ENCODE measurements at regions not wholly inside any gene's neighbourhood (a gene's known extent, or its start where the extent isn't known, plus 50 kb on each side); places are given as distances from the start of the nearest gene placed in this dataset.

GRCh38 chr2:8564475-8564874 is 117.4 kb upstream of the ID2 start:
- no peak overlapping the region for H3K27ac ChIP-seq (ENCODE audit: low read length, poor library complexity, severe bottlenecking)
- H3K4me1 ChIP-seq (ENCODE audit: control insufficient read depth, insufficient read depth, low read depth, low read length): no peaks in the 10 kb centered on the region
- H2BK12ac ChIP-seq (ENCODE audit: low read length in 2 of 2): no peak overlapping the region
- no peak overlapping the region for H3K23ac ChIP-seq (ENCODE audit: low read length in 2 of 2)
- H4K8ac ChIP-seq (ENCODE audit: low read length): no peak overlapping the region
- no peak overlapping the region for H2BK120ac ChIP-seq (ENCODE audit: low read depth, low read length)
- no peaks in the 10 kb centered on the region for H3K79me1 ChIP-seq (replicated peaks; ENCODE audit: low read length, poor library complexity, severe bottlenecking)
- no peak overlapping the region for H2AK5ac ChIP-seq (ENCODE audit: low read length, severe bottlenecking)
- H2AFZ ChIP-seq (ENCODE audit: low read depth, low read length): no peak overlapping the region
- no peak overlapping the region for H3K4me3 ChIP-seq (ENCODE audit: insufficient read depth in 1 of 2, low read depth in 1 of 2, low read length in 2 of 2)
- peaks cover 0 to 9% of the 10 kb centered on the region in 2 experiments for H3K27me3 ChIP-seq (ENCODE audit: control insufficient read depth in 1 of 2, insufficient read depth in 1 of 2, low read length in 2 of 2)
- no peak overlapping the region for H3K4me2 ChIP-seq (ENCODE audit: low read length, poor library complexity, severe bottlenecking)
- no peak for DNase-seq
- H4K91ac ChIP-seq (ENCODE audit: low read length): no peak overlapping the region
- H3K9ac ChIP-seq (ENCODE audit: low read length): no peak overlapping the region
- H3K4ac ChIP-seq (ENCODE audit: low read depth in 1 of 2, low read length in 2 of 2): no peak overlapping the region
- no peak overlapping the region for H2BK5ac ChIP-seq (ENCODE audit: low read depth, low read length, poor library complexity, severe bottlenecking)
- no peak overlapping the region for H3K18ac ChIP-seq (ENCODE audit: low read depth in 1 of 2, low read length in 2 of 2)
- H3K9me3 ChIP-seq (ENCODE audit: control insufficient read depth, low read length): peaks cover 18% of the 10 kb centered on the region
- no peak overlapping the region for H2BK15ac ChIP-seq (ENCODE audit: low read depth, poor library complexity, severe bottlenecking)
- H3K14ac ChIP-seq (ENCODE audit: low read length in 2 of 2): no peak overlapping the region
- WGBS: 93% methylated on average over 9 of the region's 9 CpGs
- H3K36me3 ChIP-seq (ENCODE audit: control insufficient read depth in 1 of 2, insufficient read depth in 2 of 2, low read depth in 1 of 2, low read length in 2 of 2): no peaks in the 10 kb centered on the region

GRCh38 chr2:8565399-8566154 is 116.3 kb upstream of the ID2 start:
- Histone ChIP-seq H3K4ac (ENCODE audit: low read depth in 1 of 2, low read length in 2 of 2) (no peak overlapping the region), H3K36me3 (ENCODE audit: control insufficient read depth in 1 of 2, insufficient read depth in 2 of 2, low read depth in 1 of 2, low read length in 2 of 2) (no peaks in the 10 kb centered on the region), H2BK12ac (ENCODE audit: low read length in 2 of 2) (no peak overlapping the region), H3K23ac (ENCODE audit: low read length in 2 of 2) (no peak overlapping the region), H3K79me1 (replicated peaks; ENCODE audit: low read length, poor library complexity, severe bottlenecking) (no peaks in the 10 kb centered on the region), H3K4me2 (ENCODE audit: low read length, poor library complexity, severe bottlenecking) (no peak overlapping the region), H2AK5ac (ENCODE audit: low read length, severe bottlenecking) (no peak overlapping the region), H3K14ac (ENCODE audit: low read length in 2 of 2) (no peak overlapping the region), H2BK120ac (ENCODE audit: low read depth, low read length) (no peak overlapping the region), H3K27me3 (ENCODE audit: control insufficient read depth in 1 of 2, insufficient read depth in 1 of 2, low read length in 2 of 2) (peaks cover 0 to 11% of the 10 kb centered on the region in 2 experiments), H2AFZ (ENCODE audit: low read depth, low read length) (no peak overlapping the region), H3K27ac (ENCODE audit: low read length, poor library complexity, severe bottlenecking) (no peak overlapping the region), H4K8ac (ENCODE audit: low read length) (no peak overlapping the region), H4K91ac (ENCODE audit: low read length) (no peak overlapping the region), H2BK15ac (ENCODE audit: low read depth, poor library complexity, severe bottlenecking) (no peak overlapping the region), H3K18ac (ENCODE audit: low read depth in 1 of 2, low read length in 2 of 2) (no peak overlapping the region), H3K9me3 (ENCODE audit: control insufficient read depth, low read length) (peaks cover 13% of the 10 kb centered on the region), H2BK5ac (ENCODE audit: low read depth, low read length, poor library complexity, severe bottlenecking) (no peak overlapping the region), H3K4me3 (ENCODE audit: insufficient read depth in 1 of 2, low read depth in 1 of 2, low read length in 2 of 2) (no peak overlapping the region), H3K9ac (ENCODE audit: low read length) (no peak overlapping the region), H3K4me1 (ENCODE audit: control insufficient read depth, insufficient read depth, low read depth, low read length) (no peaks in the 10 kb centered on the region)
- 89% methylated on average over 13 of the region's 13 CpGs for WGBS
- DNase-seq: no peak

- Histone ChIP-seq H2BK12ac (ENCODE audit: low read length in 2 of 2) (no peak overlapping the region), H2AK5ac (ENCODE audit: low read length, severe bottlenecking) (no peak overlapping the region), H3K4me1 (ENCODE audit: control insufficient read depth, insufficient read depth, low read depth, low read length) (no peaks in the 10 kb centered on the region), H3K27me3 (ENCODE audit: control insufficient read depth in 1 of 2, insufficient read depth in 1 of 2, low read length in 2 of 2) (peaks cover 0 to 11% of the 10 kb centered on the region in 2 experiments), H2BK15ac (ENCODE audit: low read depth, poor library complexity, severe bottlenecking) (no peak overlapping the region), H3K27ac (ENCODE audit: low read length, poor library complexity, severe bottlenecking) (no peak overlapping the region), H3K4ac (ENCODE audit: low read depth in 1 of 2, low read length in 2 of 2) (no peak overlapping the region), H3K4me3 (ENCODE audit: insufficient read depth in 1 of 2, low read depth in 1 of 2, low read length in 2 of 2) (no peak overlapping the region), H4K91ac (ENCODE audit: low read length) (no peak overlapping the region), H4K8ac (ENCODE audit: low read length) (no peak overlapping the region), H2AFZ (ENCODE audit: low read depth, low read length) (no peak overlapping the region), H2BK5ac (ENCODE audit: low read depth, low read length, poor library complexity, severe bottlenecking) (no peak overlapping the region), H3K9ac (ENCODE audit: low read length) (no peak overlapping the region), H3K4me2 (ENCODE audit: low read length, poor library complexity, severe bottlenecking) (no peak overlapping the region), H3K9me3 (ENCODE audit: control insufficient read depth, low read length) (peaks cover 10% of the 10 kb centered on the region), H3K23ac (ENCODE audit: low read length in 2 of 2) (no peak overlapping the region), H3K36me3 (ENCODE audit: control insufficient read depth in 1 of 2, insufficient read depth in 2 of 2, low read depth in 1 of 2, low read length in 2 of 2) (no peaks in the 10 kb centered on the region), H3K79me1 (replicated peaks; ENCODE audit: low read length, poor library complexity, severe bottlenecking) (no peaks in the 10 kb centered on the region), H3K14ac (ENCODE audit: low read length in 2 of 2) (no peak overlapping the region), H3K18ac (ENCODE audit: low read depth in 1 of 2, low read length in 2 of 2) (no peak overlapping the region), H2BK120ac (ENCODE audit: low read depth, low read length) (no peak overlapping the region)
- WGBS: 93% methylated on average over 4 of the region's 4 CpGs
- no peak for DNase-seq
These were observed 115.6 kb upstream of the ID2 start for GRCh38 chr2:8566155-8566670.

GRCh38 chr2:8566774-8567468 is 114.9 kb upstream of the ID2 start:
- H3K4me1 ChIP-seq (ENCODE audit: control insufficient read depth, insufficient read depth, low read depth, low read length): peaks cover 1% of the 10 kb centered on the region
- H3K9me3 ChIP-seq (ENCODE audit: control insufficient read depth, low read length): peaks cover 9% of the 10 kb centered on the region
- no peak overlapping the region for H3K4me3 ChIP-seq (ENCODE audit: insufficient read depth in 1 of 2, low read depth in 1 of 2, low read length in 2 of 2)
- no peak overlapping the region for H3K4me2 ChIP-seq (ENCODE audit: low read length, poor library complexity, severe bottlenecking)
- no peak overlapping the region for H2BK15ac ChIP-seq (ENCODE audit: low read depth, poor library complexity, severe bottlenecking)
- WGBS: 94% methylated on average over 14 of the region's 15 CpGs
- no peak overlapping the region for H3K14ac ChIP-seq (ENCODE audit: low read length in 2 of 2)
- H3K27me3 ChIP-seq (ENCODE audit: control insufficient read depth in 1 of 2, insufficient read depth in 1 of 2, low read length in 2 of 2): peaks cover 0 to 11% of the 10 kb centered on the region in 2 experiments
- no peak overlapping the region for H3K27ac ChIP-seq (ENCODE audit: low read length, poor library complexity, severe bottlenecking)
- no peak overlapping the region for H3K4ac ChIP-seq (ENCODE audit: low read depth in 1 of 2, low read length in 2 of 2)
- H2BK120ac ChIP-seq (ENCODE audit: low read depth, low read length): no peak overlapping the region
- H4K91ac ChIP-seq (ENCODE audit: low read length): no peak overlapping the region
- no peak overlapping the region for H3K9ac ChIP-seq (ENCODE audit: low read length)
- H4K8ac ChIP-seq (ENCODE audit: low read length): no peak overlapping the region
- no peaks in the 10 kb centered on the region for H3K79me1 ChIP-seq (replicated peaks; ENCODE audit: low read length, poor library complexity, severe bottlenecking)
- H3K23ac ChIP-seq (ENCODE audit: low read length in 2 of 2): no peak overlapping the region
- H2BK5ac ChIP-seq (ENCODE audit: low read depth, low read length, poor library complexity, severe bottlenecking): no peak overlapping the region
- H2BK12ac ChIP-seq (ENCODE audit: low read length in 2 of 2): no peak overlapping the region
- H2AK5ac ChIP-seq (ENCODE audit: low read length, severe bottlenecking): no peak overlapping the region
- no peak overlapping the region for H2AFZ ChIP-seq (ENCODE audit: low read depth, low read length)
- H3K36me3 ChIP-seq (ENCODE audit: control insufficient read depth in 1 of 2, insufficient read depth in 2 of 2, low read depth in 1 of 2, low read length in 2 of 2): no peaks in the 10 kb centered on the region
- no peak overlapping the region for H3K18ac ChIP-seq (ENCODE audit: low read depth in 1 of 2, low read length in 2 of 2)
- no peak for DNase-seq

Measured in mesenchymal stem cell (in vitro differentiated cells and primary cell).